IMR-90 (cell line): ENCODE measurements at regions not wholly inside any gene's neighbourhood (a gene's known extent, or its start where the extent isn't known, plus 50 kb on each side); places are given as distances from the start of the nearest gene placed in this dataset.
"Not testable (repeated sequence)": the region's sequence is repeated elsewhere in the genome, so short reads cannot be mapped to it uniquely, and the experiment has no call there.

Experiments used
- ATAC-seq: fragments of 200-7000 bp; cut with Tn5 transposase; 2 replicates; pipeline ENCODE4 v1.9.1; 2020; ENCODE audit warnings: low read depth, mild to moderate bottlenecking, moderate library complexity
- BruUV-seq: library from RNA; stranded (reverse); fragments of 400-500 nt; replicated peaks from 2 replicates; lab custom pipeline; 2021; lab: Mats Ljungman, UMichigan
- CTCF ChIA-PET: fragments of 300-600 bp; formaldehyde crosslinking; extraction: SDS; loops from one replicate; lab custom pipeline; 2021; ENCODE audit warnings: antibody characterized with exemption; lab: Yijun Ruan, JAX
- POLR2A ChIA-PET: fragments of 300-600 bp; sonication (Branson Sonifier 250); formaldehyde crosslinking; loops from one replicate; lab custom pipeline; 2022; ENCODE audit warnings: antibody characterized with exemption; ENCODE audit not compliant: unreplicated experiment; lab: Charles Lee
- DNase-seq: peaks from one replicate; pipeline ENCODE4 v3.0.0; 2013
- H2AFZ ChIP-seq: replicated peaks from 2 replicates; pipeline ENCODE3; 2013; ENCODE audit warnings: low read length, mild to moderate bottlenecking; ENCODE audit not compliant: poor library complexity
- H2AK5ac ChIP-seq: 2 replicates; pipeline ENCODE4 v1.6.1; 2013; ENCODE audit warnings: low read depth, low read length, inconsistent platforms
- H2AK9ac ChIP-seq: replicated peaks from 2 replicates; pipeline ENCODE3; 2013; ENCODE audit warnings: mild to moderate bottlenecking, low read depth, low read length, moderate library complexity; ENCODE audit not compliant: poor library complexity
- H2BK120ac ChIP-seq: 2 replicates; pipeline ENCODE4 v1.6.1; 2013; ENCODE audit warnings: low read depth, low read length, inconsistent platforms
- H2BK15ac ChIP-seq: 3 replicates; pipeline ENCODE4 v1.6.1; 2013; ENCODE audit warnings: low read depth, low read length, inconsistent platforms
- H2BK20ac ChIP-seq: 2 replicates; pipeline ENCODE4 v1.6.1; 2013; ENCODE audit warnings: low read depth, mild to moderate bottlenecking, inconsistent platforms, low read length, moderate library complexity
- H2BK5ac ChIP-seq: 2 replicates; pipeline ENCODE4 v1.6.1; 2013; ENCODE audit warnings: mild to moderate bottlenecking, low read depth, low read length, inconsistent platforms; ENCODE audit not compliant: poor library complexity, severe bottlenecking
- H3K14ac ChIP-seq: replicated peaks from 2 replicates; pipeline ENCODE4 v1.6.1; 2013; ENCODE audit warnings: low read depth, low read length, inconsistent platforms
- H3K18ac ChIP-seq: 2 replicates; pipeline ENCODE4 v1.6.1; 2013; ENCODE audit warnings: low read depth, low read length, control low read depth
- H3K23ac ChIP-seq: 2 replicates; pipeline ENCODE4 v1.6.1; 2013; ENCODE audit warnings: low read depth, low read length, inconsistent platforms
- H3K27ac ChIP-seq: 2 replicates; pipeline ENCODE4 v1.5.1; 2013; ENCODE audit warnings: mild to moderate bottlenecking, control low read depth, low read length; ENCODE audit not compliant: insufficient read depth
- H3K27me3 ChIP-seq: 2 replicates; pipeline ENCODE4 v1.6.1; 2013; ENCODE audit warnings: low read length; ENCODE audit not compliant: control insufficient read depth, insufficient read depth
- H3K36me3 ChIP-seq: 2 replicates; pipeline ENCODE4 v1.6.1; 2013; ENCODE audit warnings: low read length, mixed read lengths; ENCODE audit not compliant: control insufficient read depth, insufficient read depth
- H3K4ac ChIP-seq: 2 replicates; pipeline ENCODE4 v1.6.1; 2013; ENCODE audit warnings: low read depth, low read length, inconsistent platforms
- H3K4me1 ChIP-seq: 2 replicates; pipeline ENCODE4 v1.6.1; 2013; ENCODE audit warnings: low read length, mixed read lengths; ENCODE audit not compliant: control insufficient read depth, insufficient read depth
- H3K4me2 ChIP-seq: 2 replicates; pipeline ENCODE4 v1.6.1; 2013; ENCODE audit warnings: low read depth, mild to moderate bottlenecking, control low read depth, low read length, moderate library complexity
- H3K4me3 ChIP-seq: 2 replicates; pipeline ENCODE4 v1.5.1; 2013; ENCODE audit warnings: low read depth, mild to moderate bottlenecking, control low read depth, low read length, moderate library complexity; ENCODE audit not compliant: insufficient read depth
- H3K56ac ChIP-seq: 2 replicates; pipeline ENCODE4 v1.6.1; 2013; ENCODE audit warnings: low read length, inconsistent platforms; ENCODE audit not compliant: insufficient read depth; ENCODE audit errors: extremely low read depth
- H3K79me1 ChIP-seq, 2 experiments: 2 replicates each; pipeline ENCODE4 v1.6.1; 2013; ENCODE audit warnings: low read length in 2 of 2, inconsistent platforms in 1 of 2, low read depth in 1 of 2
- H3K9ac ChIP-seq: 2 replicates; pipeline ENCODE4 v1.6.1; 2013; ENCODE audit warnings: low read depth, low read length, control low read depth
- H3K9me1 ChIP-seq: 2 replicates; pipeline ENCODE4 v1.6.1; 2013; ENCODE audit warnings: low read length, inconsistent platforms; ENCODE audit not compliant: insufficient read depth
- H3K9me3 ChIP-seq: 2 replicates; pipeline ENCODE4 v1.6.1; 2013; ENCODE audit warnings: low read length; ENCODE audit not compliant: control insufficient read depth, insufficient read depth
- H4K20me1 ChIP-seq: 2 replicates; pipeline ENCODE4 v1.6.1; 2013; ENCODE audit warnings: low read length, inconsistent platforms; ENCODE audit not compliant: insufficient read depth
- H4K5ac ChIP-seq: 2 replicates; pipeline ENCODE4 v1.6.1; 2013; ENCODE audit warnings: mild to moderate bottlenecking, low read depth, low read length, control low read depth
- H4K8ac ChIP-seq, 2 experiments: 2 replicates each; pipeline ENCODE4 v1.6.1; 2013; ENCODE audit warnings: low read depth in 2 of 2, low read length in 2 of 2, control low read depth in 1 of 2, inconsistent platforms in 1 of 2
- H4K91ac ChIP-seq: 2 replicates; pipeline ENCODE4 v1.6.1; 2013; ENCODE audit warnings: low read depth, low read length, inconsistent platforms; ENCODE audit not compliant: insufficient read depth
- CEBPB ChIP-seq: IDR thresholded peaks from 2 replicates; pipeline ENCODE4 v1.6.1; 2012; ENCODE audit warnings: low read depth, low read length, improper control_type of control experiment
- CHD1 ChIP-seq: IDR thresholded peaks from 2 replicates; pipeline ENCODE4 v1.6.1; 2012; ENCODE audit warnings: low read depth, low read length, improper control_type of control experiment
- RAD21 ChIP-seq: IDR thresholded peaks from 2 replicates; pipeline ENCODE4 v1.6.1; 2012; ENCODE audit warnings: low read length, improper control_type of control experiment
- WGBS, 2 experiments: methylation state at CpG; one replicate each; pipeline versions ENCODE4 v1.1.5 to v1.1.7; 2013; ENCODE audit warnings: missing lambda C conversion rate in 2 of 2; ENCODE audit not compliant: insufficient read length in 1 of 2; ENCODE audit errors: extremely low coverage in 2 of 2; 5-methylcytosine and 5-hydroxymethylcytosine counted together
- dilution Hi-C: fragments of 300-500 bp; cut with HindIII; formaldehyde crosslinking; loops from one replicate; pipeline ENCODE4 v1.14.3; 2018; ENCODE audit warnings: low sequenced_read_pairs; ENCODE audit not compliant: unreplicated experiment
- in situ Hi-C: fragments of 300-500 bp; cut with MboI; formaldehyde crosslinking; loops from 3 replicates; pipeline ENCODE4 v1.14.3; 2019; ENCODE audit warnings: low sequenced_read_pairs, inconsistent platforms, mixed read lengths
- intact Hi-C: fragments of 100-400 bp; cut with micrococcal nuclease; formaldehyde crosslinking; loops from 2 replicates; pipeline ENCODE4 v1.10.0; 2022
- TF ChIP-seq, protein P1 (sequence below): conservative IDR thresholded peaks from 2 replicates; pipeline ENCODE4 v1.5.1; 2012; ENCODE audit warnings: mild to moderate bottlenecking, low read depth, low read length, improper control_type of control experiment

GRCh38 chr5:27124590-27124989 is 86.2 kb upstream of the CDH9 start:
- no peak overlapping the region for H3K56ac ChIP-seq
- H4K91ac ChIP-seq: no peak overlapping the region
- no peak overlapping the region for H3K14ac ChIP-seq
- intact Hi-C loops (no loop called here), dilution Hi-C loops (no loop called here), in situ Hi-C loops (no loop called here)
- no peaks in the 10 kb centered on the region for H4K20me1 ChIP-seq
- no peak overlapping the region for H4K5ac ChIP-seq
- no TSS peak for BruUV-seq
- H2BK120ac ChIP-seq: no peak overlapping the region
- H2AK9ac ChIP-seq: no peak overlapping the region
- H3K23ac ChIP-seq: no peak overlapping the region
- no peak overlapping the region for H3K9ac ChIP-seq
- H2AK5ac ChIP-seq: no peak overlapping the region
- H3K27me3 ChIP-seq: no peaks in the 10 kb centered on the region
- H3K36me3 ChIP-seq: no peaks in the 10 kb centered on the region
- peak; percentile 1 for DNase-seq
- no peaks in the 10 kb centered on the region for H3K9me1 ChIP-seq
- H3K4me2 ChIP-seq: no peak overlapping the region
- no peak overlapping the region for H2AFZ ChIP-seq
- no peaks in the 10 kb centered on the region for H3K79me1 ChIP-seq
- peak; percentile 64 for ATAC-seq
- no peaks in the 10 kb centered on the region for H3K4me1 ChIP-seq
- no peak overlapping the region for H2BK15ac ChIP-seq
- H3K18ac ChIP-seq: no peak overlapping the region
- H3K27ac ChIP-seq: no peak overlapping the region
- WGBS, 2 experiments: no CpG with 5 or more reads among the region's 3 CpGs
- no peak overlapping the region for H3K4me3 ChIP-seq
- no peak overlapping the region for H3K4ac ChIP-seq
- H4K8ac ChIP-seq: no peak overlapping the region
- no peak for TF ChIP-seq CHD1
- TF ChIP-seq CEBPB: no peak
- peak; percentile 54 for TF ChIP-seq RAD21
- TF ChIP-seq, protein P1, sequence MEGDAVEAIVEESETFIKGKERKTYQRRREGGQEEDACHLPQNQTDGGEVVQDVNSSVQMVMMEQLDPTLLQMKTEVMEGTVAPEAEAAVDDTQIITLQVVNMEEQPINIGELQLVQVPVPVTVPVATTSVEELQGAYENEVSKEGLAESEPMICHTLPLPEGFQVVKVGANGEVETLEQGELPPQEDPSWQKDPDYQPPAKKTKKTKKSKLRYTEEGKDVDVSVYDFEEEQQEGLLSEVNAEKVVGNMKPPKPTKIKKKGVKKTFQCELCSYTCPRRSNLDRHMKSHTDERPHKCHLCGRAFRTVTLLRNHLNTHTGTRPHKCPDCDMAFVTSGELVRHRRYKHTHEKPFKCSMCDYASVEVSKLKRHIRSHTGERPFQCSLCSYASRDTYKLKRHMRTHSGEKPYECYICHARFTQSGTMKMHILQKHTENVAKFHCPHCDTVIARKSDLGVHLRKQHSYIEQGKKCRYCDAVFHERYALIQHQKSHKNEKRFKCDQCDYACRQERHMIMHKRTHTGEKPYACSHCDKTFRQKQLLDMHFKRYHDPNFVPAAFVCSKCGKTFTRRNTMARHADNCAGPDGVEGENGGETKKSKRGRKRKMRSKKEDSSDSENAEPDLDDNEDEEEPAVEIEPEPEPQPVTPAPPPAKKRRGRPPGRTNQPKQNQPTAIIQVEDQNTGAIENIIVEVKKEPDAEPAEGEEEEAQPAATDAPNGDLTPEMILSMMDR: peak; percentile 40
- ChIA-PET CTCF (interaction anchor here (0.5 to 1.1 kb wide), 3 partner anchors 14 to 159 kb away, joined by 3 to 7 read pairs (median 3); no protein-coding TSS in a partner anchor), POLR2A (no interaction called here)
- peaks cover 3% of the 10 kb centered on the region for H3K9me3 ChIP-seq
- no peak overlapping the region for H2BK5ac ChIP-seq
- H2BK20ac ChIP-seq: no peak overlapping the region

- H2BK20ac ChIP-seq, H2AK9ac ChIP-seq, H3K79me1 ChIP-seq, CTCF ChIA-PET, H3K14ac ChIP-seq, H2BK15ac ChIP-seq, BruUV-seq, H3K27me3 ChIP-seq, H2BK5ac ChIP-seq, intact Hi-C loops, H3K4me2 ChIP-seq, H3K9me3 ChIP-seq, H2BK120ac ChIP-seq, H2AFZ ChIP-seq, dilution Hi-C loops, DNase-seq, H4K20me1 ChIP-seq, H3K4me3 ChIP-seq, H3K4me1 ChIP-seq, H3K27ac ChIP-seq, H3K9ac ChIP-seq, H4K8ac ChIP-seq, H4K91ac ChIP-seq, in situ Hi-C loops, H3K36me3 ChIP-seq, H3K23ac ChIP-seq, H3K56ac ChIP-seq, H3K18ac ChIP-seq, POLR2A ChIA-PET, H4K5ac ChIP-seq, ATAC-seq, H3K4ac ChIP-seq, H3K9me1 ChIP-seq, H2AK5ac ChIP-seq: not testable (repeated sequence)
- WGBS, 2 experiments: 73% methylated on average over 3 of the region's 38 CpGs; no CpG with 5 or more reads in 1 of the 2 experiments
Measured at GRCh38 chr5:27119736-27120321, 81.4 kb upstream of the CDH9 start.
